ENCODE measurements at regions not wholly inside any gene's neighbourhood (a gene's known extent, or its start where the extent isn't known, plus 50 kb on each side); places are given as distances from the start of the nearest gene placed in this dataset.

DNA sequence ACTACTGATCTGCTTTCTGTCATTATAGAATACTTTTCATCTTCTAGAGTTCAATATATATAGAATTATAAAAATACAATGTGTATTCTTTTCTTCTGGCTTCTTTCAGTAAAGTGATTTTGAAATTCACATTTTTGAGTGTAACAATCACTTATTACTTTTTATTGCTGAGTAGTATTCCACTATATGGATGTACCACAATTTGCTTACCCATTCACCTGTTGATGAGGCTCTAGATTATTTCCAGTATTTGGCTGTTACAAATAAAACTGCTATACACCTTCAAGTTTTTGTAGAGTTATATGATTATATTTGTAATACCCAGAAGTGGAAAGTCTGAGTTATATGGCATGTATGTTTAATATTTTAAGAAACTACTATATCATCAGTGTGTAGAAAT, 159.4 kb downstream of the RWDD3 start:
- TF ChIP-seq, protein P1, sequence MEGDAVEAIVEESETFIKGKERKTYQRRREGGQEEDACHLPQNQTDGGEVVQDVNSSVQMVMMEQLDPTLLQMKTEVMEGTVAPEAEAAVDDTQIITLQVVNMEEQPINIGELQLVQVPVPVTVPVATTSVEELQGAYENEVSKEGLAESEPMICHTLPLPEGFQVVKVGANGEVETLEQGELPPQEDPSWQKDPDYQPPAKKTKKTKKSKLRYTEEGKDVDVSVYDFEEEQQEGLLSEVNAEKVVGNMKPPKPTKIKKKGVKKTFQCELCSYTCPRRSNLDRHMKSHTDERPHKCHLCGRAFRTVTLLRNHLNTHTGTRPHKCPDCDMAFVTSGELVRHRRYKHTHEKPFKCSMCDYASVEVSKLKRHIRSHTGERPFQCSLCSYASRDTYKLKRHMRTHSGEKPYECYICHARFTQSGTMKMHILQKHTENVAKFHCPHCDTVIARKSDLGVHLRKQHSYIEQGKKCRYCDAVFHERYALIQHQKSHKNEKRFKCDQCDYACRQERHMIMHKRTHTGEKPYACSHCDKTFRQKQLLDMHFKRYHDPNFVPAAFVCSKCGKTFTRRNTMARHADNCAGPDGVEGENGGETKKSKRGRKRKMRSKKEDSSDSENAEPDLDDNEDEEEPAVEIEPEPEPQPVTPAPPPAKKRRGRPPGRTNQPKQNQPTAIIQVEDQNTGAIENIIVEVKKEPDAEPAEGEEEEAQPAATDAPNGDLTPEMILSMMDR (IDR thresholded peaks at IDR 0.05): no peak
- TF ChIP-seq POLR2A (IDR thresholded peaks at IDR 0.05): no peak
